Epithelial cell of esophagus (primary cell): ENCODE measurements at regions not wholly inside any gene's neighbourhood (a gene's known extent, or its start where the extent isn't known, plus 50 kb on each side); places are given as distances from the start of the nearest gene placed in this dataset.
A peak's percentile ranks its signal among the peaks of the same experiment; 100 is the strongest.

Experiments used
- DNase-seq: peaks from one replicate; pipeline ENCODE4 v3.0.0; 2010; ENCODE audit warnings: low read depth
- H3K4me3 ChIP-seq: 2 replicates; pipeline ENCODE4 v1.5.1; 2011; ENCODE audit warnings: mild to moderate bottlenecking, low read length, control low read depth
- CTCF ChIP-seq: IDR thresholded peaks from 2 replicates; pipeline ENCODE4 v1.5.1; 2011; ENCODE audit warnings: low read depth, mild to moderate bottlenecking, low read length, control low read depth, inconsistent platforms; ENCODE audit not compliant: insufficient read depth; ENCODE audit errors: missing control alignments

DNA sequence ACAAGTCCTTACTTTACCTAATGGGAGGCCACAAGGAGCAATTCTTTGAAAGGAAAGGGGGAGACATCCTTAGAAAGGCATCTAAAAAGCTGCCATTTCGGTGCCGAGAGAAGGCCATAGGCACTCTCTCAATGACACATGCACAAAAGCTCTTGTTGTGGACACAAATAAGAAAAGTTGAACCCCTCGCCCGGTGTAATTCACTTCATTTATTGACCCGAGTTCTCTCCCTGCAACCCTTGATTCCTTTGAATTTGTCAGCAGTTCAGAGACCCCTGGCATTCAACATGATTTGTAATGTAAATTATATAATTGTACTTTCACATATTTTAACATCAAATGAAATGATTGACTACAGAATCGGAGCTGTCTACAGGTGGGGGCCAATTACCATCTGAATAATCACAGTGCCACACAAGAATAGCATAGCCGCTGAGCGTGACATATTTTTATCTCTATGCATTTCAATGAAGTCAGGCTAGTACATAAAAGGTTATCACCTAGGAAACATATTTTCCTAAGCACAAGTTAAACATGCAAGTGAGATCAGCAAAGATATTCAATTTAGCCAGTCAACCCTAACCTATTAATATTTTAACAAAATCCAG is 66.7 kb downstream of the IRX6 start:
- DNase-seq = no peak
- H3K4me3 ChIP-seq = no peak overlapping the region
- TF ChIP-seq CTCF = no peak

GRCh38 chr16:55391760-55392375 is 67.9 kb downstream of the IRX6 start:
- DNase-seq = no peak
- TF ChIP-seq CTCF = no peak
- H3K4me3 ChIP-seq = no peak overlapping the region

- H3K4me3 ChIP-seq = no peak overlapping the region
- DNase-seq = peak; percentile 23
- TF ChIP-seq CTCF = no peak
These were observed 68.7 kb downstream of the IRX6 start for GRCh38 chr16:55392701-55393100.

DNA sequence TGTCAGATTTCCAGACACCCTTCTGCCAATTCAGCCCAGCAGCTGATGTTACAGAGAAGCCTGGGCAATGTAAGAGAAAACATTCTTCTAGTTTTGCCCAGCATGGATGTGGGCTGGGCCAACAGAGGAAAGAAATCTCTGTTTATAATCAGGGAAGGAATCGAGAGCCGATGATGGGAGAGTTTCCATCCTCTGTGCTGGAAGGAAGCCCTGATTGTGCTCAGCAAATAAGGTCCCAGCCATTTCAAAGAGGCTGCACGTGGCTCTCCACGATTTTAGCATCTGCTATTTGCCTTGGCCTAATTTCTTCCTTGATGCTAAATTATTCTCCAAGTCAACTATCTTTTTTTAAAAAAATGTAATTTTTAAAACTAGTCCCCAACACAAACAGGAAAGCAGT is 70.0 kb downstream of the IRX6 start:
- H3K4me3 ChIP-seq = no peak overlapping the region
- DNase-seq = no peak
- TF ChIP-seq CTCF = no peak

- DNase-seq = no peak
- no peak for TF ChIP-seq CTCF
- no peak overlapping the region for H3K4me3 ChIP-seq
These were observed 74.8 kb downstream of the IRX6 start for GRCh38 chr16:55398762-55399161.

- no peak for DNase-seq
- no peak overlapping the region for H3K4me3 ChIP-seq
- TF ChIP-seq CTCF = no peak
These were observed 75.9 kb downstream of the IRX6 start for GRCh38 chr16:55399911-55400310.

DNA sequence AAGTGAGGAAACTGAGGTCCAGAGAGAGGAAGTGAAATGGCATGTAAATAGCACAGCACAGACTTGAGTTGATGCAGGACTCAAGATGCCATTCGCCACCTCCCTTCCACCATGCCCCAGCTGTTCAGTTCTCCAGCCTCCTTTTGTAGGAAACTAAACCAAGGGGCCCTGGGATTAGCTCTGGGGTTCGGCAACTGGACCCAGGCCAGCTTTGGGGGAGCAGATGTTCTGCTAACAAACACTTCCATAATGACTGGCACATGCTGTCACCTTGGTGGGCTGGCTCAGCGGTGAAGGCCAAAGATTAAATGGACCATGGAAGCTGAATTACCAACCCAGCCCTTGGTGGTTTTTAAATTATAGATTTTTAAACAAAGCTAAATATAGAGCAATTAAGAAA is 77.0 kb downstream of the IRX6 start:
- no peak overlapping the region for H3K4me3 ChIP-seq
- DNase-seq = no peak
- TF ChIP-seq CTCF = no peak
